Esophagus muscularis mucosa (tissue), 4 donors: ENCODE measurements at regions not wholly inside any gene's neighbourhood (a gene's known extent, or its start where the extent isn't known, plus 50 kb on each side); places are given as distances from the start of the nearest gene placed in this dataset.

Experiments used
- EP300 ChIP-seq: sonication (generic); formaldehyde crosslinking; IDR thresholded peaks from one replicate; pipeline ENCODE4 v1.6.1; 2017; ENCODE audit warnings: antibody characterized with exemption
- POLR2A ChIP-seq: fragments of 450-650 bp; IDR thresholded peaks from one replicate; pipeline ENCODE4 v1.6.1; 2017; ENCODE audit warnings: antibody characterized with exemption, moderate library complexity, mild to moderate bottlenecking, low read depth
- POLR2AphosphoS5 ChIP-seq, 2 donors: sonication (generic); formaldehyde crosslinking; IDR thresholded peaks; one replicate each; pipeline ENCODE4 v1.6.1; 2017; ENCODE audit warnings: antibody characterized with exemption in 2 of 2
- TF ChIP-seq, protein P1 (sequence below), 3 experiments: fragments of 200-600 bp in 2 of 3; fragments of 450-650 bp in 1 of 3; sonication (generic) in 2 of 3; IDR thresholded peaks; one replicate each; pipeline ENCODE4 v1.5.1; 2017 to 2019; ENCODE audit warnings: antibody characterized with exemption in 3 of 3, mild to moderate bottlenecking in 2 of 3, moderate library complexity in 1 of 3

DNA sequence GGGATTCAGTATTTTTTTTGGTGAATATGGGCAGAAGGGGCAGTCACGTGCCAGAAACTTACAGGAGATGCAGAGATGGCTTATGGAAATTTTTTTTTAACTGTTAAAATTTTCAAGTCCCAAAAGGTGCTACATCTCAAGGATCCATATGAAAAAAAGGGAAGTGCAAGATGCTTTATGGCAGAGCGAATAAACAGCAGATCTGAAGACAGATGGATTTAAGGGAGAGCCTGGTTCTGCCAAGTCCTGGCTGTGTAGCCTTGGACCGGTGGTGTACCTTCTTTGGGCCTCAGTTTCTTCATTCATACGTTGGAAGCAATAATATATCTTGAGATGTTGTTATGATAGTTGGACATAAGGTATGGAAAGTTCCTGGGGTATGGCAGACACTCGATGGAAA lies 91.5 kb upstream of the ARRDC4 start:
- no peak for TF ChIP-seq POLR2A
- TF ChIP-seq EP300: no peak
- TF ChIP-seq, protein P1, sequence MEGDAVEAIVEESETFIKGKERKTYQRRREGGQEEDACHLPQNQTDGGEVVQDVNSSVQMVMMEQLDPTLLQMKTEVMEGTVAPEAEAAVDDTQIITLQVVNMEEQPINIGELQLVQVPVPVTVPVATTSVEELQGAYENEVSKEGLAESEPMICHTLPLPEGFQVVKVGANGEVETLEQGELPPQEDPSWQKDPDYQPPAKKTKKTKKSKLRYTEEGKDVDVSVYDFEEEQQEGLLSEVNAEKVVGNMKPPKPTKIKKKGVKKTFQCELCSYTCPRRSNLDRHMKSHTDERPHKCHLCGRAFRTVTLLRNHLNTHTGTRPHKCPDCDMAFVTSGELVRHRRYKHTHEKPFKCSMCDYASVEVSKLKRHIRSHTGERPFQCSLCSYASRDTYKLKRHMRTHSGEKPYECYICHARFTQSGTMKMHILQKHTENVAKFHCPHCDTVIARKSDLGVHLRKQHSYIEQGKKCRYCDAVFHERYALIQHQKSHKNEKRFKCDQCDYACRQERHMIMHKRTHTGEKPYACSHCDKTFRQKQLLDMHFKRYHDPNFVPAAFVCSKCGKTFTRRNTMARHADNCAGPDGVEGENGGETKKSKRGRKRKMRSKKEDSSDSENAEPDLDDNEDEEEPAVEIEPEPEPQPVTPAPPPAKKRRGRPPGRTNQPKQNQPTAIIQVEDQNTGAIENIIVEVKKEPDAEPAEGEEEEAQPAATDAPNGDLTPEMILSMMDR (IDR thresholded peaks at IDR 0.05): no peak
- TF ChIP-seq POLR2AphosphoS5 (IDR thresholded peaks at IDR 0.05): no peak
